HL-60 (cell line): ENCODE measurements at regions not wholly inside any gene's neighbourhood (a gene's known extent, or its start where the extent isn't known, plus 50 kb on each side); places are given as distances from the start of the nearest gene placed in this dataset.

Source experiments
- DNase-seq, 2 experiments: peaks; one replicate each; pipeline ENCODE4 v3.0.0-alpha.2; 2010 to 2020; ENCODE audit warnings: low read depth in 1 of 2, low spot score in 1 of 2
- H3K27ac ChIP-seq: fragments of 250-450 bp; sonication (Bioruptor Pico); replicated peaks from 2 replicates; pipeline ENCODE4 v1.5.1; 2020; ENCODE audit warnings: mild to moderate bottlenecking, moderate library complexity
- H3K27me3 ChIP-seq: fragments of 250-450 bp; sonication (Bioruptor Pico); 2 replicates; pipeline ENCODE4 v1.5.1; 2021; ENCODE audit warnings: mild to moderate bottlenecking, moderate library complexity; ENCODE audit not compliant: insufficient read depth, poor library complexity, severe bottlenecking
- H3K4me3 ChIP-seq: replicated peaks from 2 replicates; pipeline ENCODE4 v1.5.1; 2011; ENCODE audit warnings: mild to moderate bottlenecking, control low read depth, low read length; ENCODE audit not compliant: insufficient read depth
- CTCF ChIP-seq: IDR thresholded peaks from one replicate; pipeline ENCODE4 v1.5.1; 2011; ENCODE audit warnings: low read length, control low read depth, inconsistent platforms; ENCODE audit not compliant: insufficient read depth
- GABPA ChIP-seq: IDR thresholded peaks from 2 replicates; pipeline ENCODE4 v1.6.1; 2012; ENCODE audit warnings: low read depth
- POLR2AphosphoS5 ChIP-seq: IDR thresholded peaks from 2 replicates; pipeline ENCODE4 v1.6.1; 2012; ENCODE audit warnings: low read depth
- REST ChIP-seq: IDR thresholded peaks from 2 replicates; pipeline ENCODE4 v1.6.1; 2012; ENCODE audit warnings: low read depth; ENCODE audit not compliant: insufficient replicate concordance
- SPI1 ChIP-seq: IDR thresholded peaks from 2 replicates; pipeline ENCODE4 v1.6.1; 2012; ENCODE audit warnings: low read depth, mild to moderate bottlenecking, borderline replicate concordance

GRCh38 chr16:13645601-13646245, 274.2 kb upstream of the ERCC4 start:
- no peak overlapping the region for H3K27ac ChIP-seq
- H3K27me3 ChIP-seq: no peaks in the 10 kb centered on the region
- H3K4me3 ChIP-seq: no peak overlapping the region
- no peak for DNase-seq
- TF ChIP-seq POLR2AphosphoS5 (no peak), GABPA (no peak), CTCF (no peak), SPI1 (no peak), REST (no peak)

- H3K27me3 ChIP-seq: no peaks in the 10 kb centered on the region
- TF ChIP-seq REST (no peak), POLR2AphosphoS5 (no peak), CTCF (no peak), GABPA (no peak), SPI1 (no peak)
- H3K4me3 ChIP-seq: no peak overlapping the region
- no peak overlapping the region for H3K27ac ChIP-seq
- DNase-seq: no peak
Measured at GRCh38 chr16:13660807-13661206, 259.1 kb upstream of the ERCC4 start.

- H3K27me3 ChIP-seq: no peaks in the 10 kb centered on the region
- no peak overlapping the region for H3K4me3 ChIP-seq
- H3K27ac ChIP-seq: no peak overlapping the region
- DNase-seq: no peak
- TF ChIP-seq POLR2AphosphoS5 (no peak), SPI1 (no peak), GABPA (no peak), CTCF (no peak), REST (no peak)
Measured at GRCh38 chr16:13665876-13666275, 254.1 kb upstream of the ERCC4 start.
